Spleen (tissue), 7 donors: ENCODE measurements at regions not wholly inside any gene's neighbourhood (a gene's known extent, or its start where the extent isn't known, plus 50 kb on each side); places are given as distances from the start of the nearest gene placed in this dataset.

ENCODE experiments used
- CTCF ChIP-seq, 11 experiments: fragments of 200-600 bp in 7 of 11; fragments of 450-650 bp in 4 of 11; sonication (generic) in 4 of 11; IDR thresholded peaks in 8 of 11; conservative IDR thresholded peaks in 3 of 11; 1 replicate in 7 of 11; 2 replicates in 4 of 11; pipeline versions ENCODE4 v1.4.0 to v1.8.0; 2016 to 2021; ENCODE audit warnings: antibody characterized with exemption in 11 of 11, inconsistent platforms in 4 of 11, mild to moderate bottlenecking in 1 of 11
- POLR2A ChIP-seq, 3 donors: fragments of 450-650 bp; IDR thresholded peaks; one replicate each; pipeline ENCODE4 v1.5.1; 2017; ENCODE audit warnings: antibody characterized with exemption in 3 of 3, mild to moderate bottlenecking in 1 of 3
- POLR2AphosphoS5 ChIP-seq, 3 donors: sonication (generic); formaldehyde crosslinking; IDR thresholded peaks; one replicate each; pipeline ENCODE4 v1.5.1; 2017; ENCODE audit warnings: antibody characterized with exemption in 3 of 3
- donor health status: DM: no; HTN: no; CAD: no; lungs with moderate emphysema.
- donor health status: DM: no; HTN: no; CAD: no.
- donor health status: DM: no; HTN: no; CAD: no.

GRCh38 chr11:116532066-116532465 is 240.7 kb downstream of the BUD13 start:
- TF ChIP-seq CTCF (IDR thresholded peaks at IDR 0.05 in 8 of 11, conservative IDR thresholded peaks at IDR 0.05 in 3 of 11) (no peak), POLR2AphosphoS5 (IDR thresholded peaks at IDR 0.05) (no peak), POLR2A (IDR thresholded peaks at IDR 0.05) (no peak)
